CD4-positive, alpha-beta T cell treated with Interleukin-17A for 4 hours (primary cell): ENCODE measurements at regions not wholly inside any gene's neighbourhood (a gene's known extent, or its start where the extent isn't known, plus 50 kb on each side); places are given as distances from the start of the nearest gene placed in this dataset.

Experiments
- DNase-seq: peaks from one replicate; pipeline ENCODE4 v3.0.0-alpha.2; 2020; ENCODE audit warnings: mixed read lengths

- DNase-seq: no peak
Observed at GRCh38 chr21:27114111-27114510, 147.2 kb upstream of the ADAMTS5 start.

- DNase-seq: no peak
Observed at GRCh38 chr21:27112186-27112585, 145.3 kb upstream of the ADAMTS5 start.

- DNase-seq: no peak
Observed at GRCh38 chr21:27110956-27111355, 144.1 kb upstream of the ADAMTS5 start.

- DNase-seq: no peak
Observed at GRCh38 chr21:27108701-27109100, 141.8 kb upstream of the ADAMTS5 start.

- no peak for DNase-seq
Observed at GRCh38 chr21:27108228-27108627, 141.3 kb upstream of the ADAMTS5 start.

- DNase-seq: no peak
Observed at GRCh38 chr21:27104846-27105431, 138.1 kb upstream of the ADAMTS5 start.

GRCh38 chr21:27103768-27104167 is 136.9 kb upstream of the ADAMTS5 start:
- no peak for DNase-seq

GRCh38 chr21:27101523-27101922 is 134.6 kb upstream of the ADAMTS5 start:
- DNase-seq: no peak

GRCh38 chr21:27094184-27094948 is 127.5 kb upstream of the ADAMTS5 start:
- DNase-seq: no peak

- no peak for DNase-seq
Observed at GRCh38 chr21:27086630-27087029, 119.7 kb upstream of the ADAMTS5 start.

GRCh38 chr21:27086186-27086585 is 119.3 kb upstream of the ADAMTS5 start:
- DNase-seq: no peak

GRCh38 chr21:27085387-27085786 is 118.5 kb upstream of the ADAMTS5 start:
- DNase-seq: no peak

- DNase-seq: no peak
Observed at GRCh38 chr21:27083144-27083543, 116.3 kb upstream of the ADAMTS5 start.

GRCh38 chr21:27082431-27083010 is 115.6 kb upstream of the ADAMTS5 start:
- DNase-seq: no peak

GRCh38 chr21:27079636-27080240 is 112.8 kb upstream of the ADAMTS5 start:
- DNase-seq: no peak

- no peak for DNase-seq
Observed at GRCh38 chr21:27078915-27079314, 112.0 kb upstream of the ADAMTS5 start.

GRCh38 chr21:27077501-27077900 is 110.6 kb upstream of the ADAMTS5 start:
- DNase-seq: no peak

- no peak for DNase-seq
Observed at GRCh38 chr21:27076025-27076424, 109.1 kb upstream of the ADAMTS5 start.

GRCh38 chr21:27070861-27071670 is 104.2 kb upstream of the ADAMTS5 start:
- no peak for DNase-seq

- no peak for DNase-seq
Observed at GRCh38 chr21:27068811-27069210, 101.9 kb upstream of the ADAMTS5 start.

GRCh38 chr21:27067226-27067625 is 100.3 kb upstream of the ADAMTS5 start:
- no peak for DNase-seq

- DNase-seq: no peak
Observed at GRCh38 chr21:27062443-27062842, 95.6 kb upstream of the ADAMTS5 start.

- DNase-seq: no peak
Observed at GRCh38 chr21:27061770-27062169, 94.9 kb upstream of the ADAMTS5 start.
